WTC11 (cell line): ENCODE measurements at regions not wholly inside any gene's neighbourhood (a gene's known extent, or its start where the extent isn't known, plus 50 kb on each side); places are given as distances from the start of the nearest gene placed in this dataset.

Experiments
- ATAC-seq: fragments of 200-7000 bp; cut with Tn5 transposase; 2 replicates; pipeline ENCODE4 v1.10.0; 2021; ENCODE audit warnings: mild to moderate bottlenecking, moderate library complexity
- CTCF ChIA-PET: fragments of 300-600 bp; sonication (Branson Sonifier 250); formaldehyde crosslinking; loops from one replicate; lab custom pipeline; 2021; ENCODE audit warnings: antibody characterized with exemption; lab: Charles Lee
- POLR2A ChIA-PET: fragments of 350-600 bp; sonication (Branson Sonifier 250); formaldehyde crosslinking; loops from one replicate; lab custom pipeline; 2021; ENCODE audit warnings: antibody characterized with exemption; lab: Charles Lee
- DNase-seq: peaks from one replicate; pipeline ENCODE4 v3.0.0; 2021; ENCODE audit warnings: low spot score
- H3K27ac Mint-ChIP-seq: 2 replicates; pipeline ENCODE4 v1.8.0; 2021; ENCODE audit warnings: mixed read lengths
- H3K27me3 Mint-ChIP-seq: 2 replicates; pipeline ENCODE4 v1.8.0; 2021; ENCODE audit warnings: low read depth, mild to moderate bottlenecking, moderate library complexity, mixed read lengths
- H3K36me3 Mint-ChIP-seq: 2 replicates; pipeline ENCODE4 v1.8.0; 2021; ENCODE audit warnings: mixed read lengths
- H3K4me1 Mint-ChIP-seq: 2 replicates; pipeline ENCODE4 v1.8.0; 2022; ENCODE audit warnings: mixed read lengths
- H3K4me3 Mint-ChIP-seq: 2 replicates; pipeline ENCODE4 v1.8.0; 2021; ENCODE audit warnings: mild to moderate bottlenecking, moderate library complexity, mixed read lengths
- H3K9me3 Mint-ChIP-seq: 2 replicates; pipeline ENCODE4 v1.8.0; 2021; ENCODE audit warnings: mixed read lengths
- EMX1 ChIP-seq: fragments of 250-450 bp; sonication (Bioruptor Pico); IDR thresholded peaks from 2 replicates; pipeline ENCODE4 v1.8.0; 2021; ENCODE audit warnings: mild to moderate bottlenecking
- GABPB1 ChIP-seq: sonication (generic); formaldehyde crosslinking; IDR thresholded peaks from 2 replicates; pipeline ENCODE4 v1.8.1; 2023; ENCODE audit warnings: mild to moderate bottlenecking, missing genetic modification reagents
- JUN ChIP-seq: sonication (generic); formaldehyde crosslinking; IDR thresholded peaks from 2 replicates; pipeline ENCODE4 v1.8.0; 2023; ENCODE audit warnings: mild to moderate bottlenecking, missing genetic modification reagents
- PRRX2 ChIP-seq: fragments of 250-450 bp; sonication (Bioruptor Pico); IDR thresholded peaks from 2 replicates; pipeline ENCODE4 v1.8.0; 2021; ENCODE audit warnings: mild to moderate bottlenecking
- SMAD4 ChIP-seq: sonication (generic); formaldehyde crosslinking; IDR thresholded peaks from 2 replicates; pipeline ENCODE4 v1.8.0; 2022; ENCODE audit warnings: mild to moderate bottlenecking, missing genetic modification reagents
- USF1 ChIP-seq: sonication (generic); formaldehyde crosslinking; IDR thresholded peaks from 2 replicates; pipeline ENCODE4 v1.8.0; 2022; ENCODE audit warnings: mild to moderate bottlenecking, missing genetic modification reagents
- ZNF121 ChIP-seq: sonication (generic); formaldehyde crosslinking; IDR thresholded peaks from 2 replicates; pipeline ENCODE4 v1.8.0; 2023; ENCODE audit warnings: missing genetic modification reagents
- ZNF138 ChIP-seq: sonication (generic); formaldehyde crosslinking; conservative IDR thresholded peaks from 2 replicates; pipeline ENCODE4 v1.8.1; 2022; ENCODE audit warnings: mild to moderate bottlenecking, moderate library complexity, missing genetic modification reagents
- ZNF232 ChIP-seq: sonication (generic); formaldehyde crosslinking; IDR thresholded peaks from 2 replicates; pipeline ENCODE4 v1.8.0; 2022; ENCODE audit warnings: mild to moderate bottlenecking, missing genetic modification reagents
- ZNF317 ChIP-seq: sonication (generic); formaldehyde crosslinking; IDR thresholded peaks from 2 replicates; pipeline ENCODE4 v1.8.1; 2023; ENCODE audit warnings: low read depth, mild to moderate bottlenecking, moderate library complexity, missing genetic modification reagents, borderline replicate concordance
- ZNF423 ChIP-seq: fragments of 250-450 bp; sonication (Bioruptor Pico); IDR thresholded peaks from 2 replicates; pipeline ENCODE4 v2.1.2; 2022; ENCODE audit warnings: mild to moderate bottlenecking, moderate library complexity
- ZNF512 ChIP-seq: sonication (generic); formaldehyde crosslinking; IDR thresholded peaks from 2 replicates; pipeline ENCODE4 v1.8.1; 2022; ENCODE audit warnings: missing genetic modification reagents, borderline replicate concordance
- ZSCAN18 ChIP-seq: fragments of 250-450 bp; sonication (Bioruptor Pico); IDR thresholded peaks from 2 replicates; pipeline ENCODE4 v2.1.2; 2022; ENCODE audit warnings: mild to moderate bottlenecking, moderate library complexity
- TF ChIP-seq, protein P1 (sequence below): sonication (generic); formaldehyde crosslinking; IDR thresholded peaks from 2 replicates; pipeline ENCODE4 v1.8.1; 2022; ENCODE audit warnings: low read depth, mild to moderate bottlenecking, moderate library complexity, missing genetic modification reagents, borderline replicate concordance
- TF ChIP-seq, protein P2 (sequence below): sonication (generic); formaldehyde crosslinking; IDR thresholded peaks from 2 replicates; pipeline ENCODE4 v1.8.1; 2022; ENCODE audit warnings: low read depth, missing genetic modification reagents, borderline replicate concordance

GRCh38 chr6:44046516-44047178 lies 80.6 kb downstream of the MRPL14 start:
- Mint-ChIP-seq H3K9me3 (no peaks in the 10 kb centered on the region), H3K27me3 (no peaks in the 10 kb centered on the region), H3K4me3 (no peak overlapping the region), H3K36me3 (no peaks in the 10 kb centered on the region), H3K27ac (no peak overlapping the region), H3K4me1 (peaks cover 18% of the 10 kb centered on the region)
- TF ChIP-seq GABPB1 (CRISPR knock-in tag) (no peak), ZNF138 (CRISPR knock-in tag) (no peak), USF1 (no peak), ZNF423 (CRISPR knock-in tag) (no peak), SMAD4 (no peak), ZSCAN18 (CRISPR knock-in tag) (no peak), EMX1 (CRISPR knock-in tag) (no peak), ZNF317 (CRISPR knock-in tag) (no peak)
- CTCF ChIA-PET: interaction anchor here (1.1 to 2.6 kb wide), 4 partner anchors 16 to 93 kb away, joined by 3 to 9 read pairs (median 5); no protein-coding TSS in a partner anchor
- POLR2A ChIA-PET: no interaction called here
- ATAC-seq (no peak), DNase-seq (no peak)

DNA sequence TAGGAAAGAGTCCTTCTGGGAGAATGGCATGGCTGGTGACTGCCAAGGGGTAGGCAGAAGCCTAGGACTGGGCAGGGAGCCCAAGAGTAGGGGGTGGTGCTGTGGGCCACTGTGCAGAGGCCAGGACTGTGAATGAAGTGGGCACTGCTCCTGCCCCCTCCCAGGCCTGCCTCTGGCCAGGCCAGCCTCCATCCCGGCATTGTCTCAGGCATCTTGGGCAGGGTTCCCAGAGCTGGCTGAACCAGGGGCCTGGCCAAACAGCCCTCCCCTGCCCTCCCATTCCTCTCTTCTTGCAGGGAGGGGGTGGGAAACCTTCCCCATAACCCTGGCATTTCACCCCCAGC lies 81.6 kb downstream of the MRPL14 start:
- TF ChIP-seq ZNF232 (CRISPR knock-in tag): no peak
- TF ChIP-seq ZNF423 (CRISPR knock-in tag): no peak
- no peak for TF ChIP-seq ZNF121 (CRISPR knock-in tag)
- TF ChIP-seq, protein P1, sequence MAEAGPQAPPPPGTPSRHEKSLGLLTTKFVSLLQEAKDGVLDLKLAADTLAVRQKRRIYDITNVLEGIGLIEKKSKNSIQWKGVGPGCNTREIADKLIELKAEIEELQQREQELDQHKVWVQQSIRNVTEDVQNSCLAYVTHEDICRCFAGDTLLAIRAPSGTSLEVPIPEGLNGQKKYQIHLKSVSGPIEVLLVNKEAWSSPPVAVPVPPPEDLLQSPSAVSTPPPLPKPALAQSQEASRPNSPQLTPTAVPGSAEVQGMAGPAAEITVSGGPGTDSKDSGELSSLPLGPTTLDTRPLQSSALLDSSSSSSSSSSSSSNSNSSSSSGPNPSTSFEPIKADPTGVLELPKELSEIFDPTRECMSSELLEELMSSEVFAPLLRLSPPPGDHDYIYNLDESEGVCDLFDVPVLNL (CRISPR knock-in tag): no peak
- TF ChIP-seq PRRX2: no peak
- no peak for TF ChIP-seq ZNF317 (CRISPR knock-in tag)
- TF ChIP-seq, protein P2, sequence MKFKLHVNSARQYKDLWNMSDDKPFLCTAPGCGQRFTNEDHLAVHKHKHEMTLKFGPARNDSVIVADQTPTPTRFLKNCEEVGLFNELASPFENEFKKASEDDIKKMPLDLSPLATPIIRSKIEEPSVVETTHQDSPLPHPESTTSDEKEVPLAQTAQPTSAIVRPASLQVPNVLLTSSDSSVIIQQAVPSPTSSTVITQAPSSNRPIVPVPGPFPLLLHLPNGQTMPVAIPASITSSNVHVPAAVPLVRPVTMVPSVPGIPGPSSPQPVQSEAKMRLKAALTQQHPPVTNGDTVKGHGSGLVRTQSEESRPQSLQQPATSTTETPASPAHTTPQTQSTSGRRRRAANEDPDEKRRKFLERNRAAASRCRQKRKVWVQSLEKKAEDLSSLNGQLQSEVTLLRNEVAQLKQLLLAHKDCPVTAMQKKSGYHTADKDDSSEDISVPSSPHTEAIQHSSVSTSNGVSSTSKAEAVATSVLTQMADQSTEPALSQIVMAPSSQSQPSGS (CRISPR knock-in tag): no peak
- no peak for TF ChIP-seq JUN (CRISPR knock-in tag)
- no peak for TF ChIP-seq ZNF512 (CRISPR knock-in tag)
- DNase-seq (no peak), ATAC-seq (no peak)
- Mint-ChIP-seq H3K27me3 (no peaks in the 10 kb centered on the region), H3K9me3 (no peaks in the 10 kb centered on the region), H3K4me1 (peaks cover 26% of the 10 kb centered on the region), H3K27ac (no peak overlapping the region), H3K4me3 (no peak overlapping the region), H3K36me3 (no peaks in the 10 kb centered on the region)
- ChIA-PET POLR2A (no interaction called here), CTCF (interaction anchor here (1.2 to 1.3 kb wide), 2 partner anchors 29 to 45 kb away, joined by 3 to 7 read pairs; no protein-coding TSS in a partner anchor)
